ENCODE measurements at regions not wholly inside any gene's neighbourhood (a gene's known extent, or its start where the extent isn't known, plus 50 kb on each side); places are given as distances from the start of the nearest gene placed in this dataset.
A peak's percentile ranks its signal among the peaks of the same experiment; 100 is the strongest.

DNA sequence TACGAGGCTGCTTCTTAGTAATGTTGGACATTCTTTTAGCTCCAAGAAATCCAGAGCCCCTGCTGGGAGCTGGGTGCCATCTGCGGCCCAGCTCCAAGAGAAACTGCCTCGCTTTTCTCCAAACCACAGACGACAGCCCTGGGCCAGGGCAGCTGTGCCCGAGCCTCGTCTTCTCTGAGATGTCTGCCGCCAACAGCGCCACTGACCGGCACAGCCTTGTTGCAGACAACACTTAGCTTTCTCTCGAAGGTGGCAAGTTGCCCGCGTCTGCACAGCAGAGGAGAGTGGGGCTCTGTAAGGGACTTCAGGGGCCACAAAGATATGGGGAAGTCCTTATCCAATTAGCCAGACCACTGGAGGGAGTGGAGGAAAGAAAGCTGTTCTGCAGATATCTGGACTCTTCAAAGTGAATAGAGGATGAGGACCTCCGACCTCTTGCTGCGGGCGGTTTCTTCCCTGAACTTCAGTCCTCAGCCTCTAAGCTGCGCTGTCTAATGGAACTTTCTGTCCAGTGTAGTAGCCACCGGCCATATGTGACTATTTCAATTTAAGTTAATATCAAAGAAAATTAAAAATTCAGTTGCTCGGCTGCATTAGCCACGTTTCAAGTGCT lies 63.9 kb upstream of the DISP3 start:
- DNase-seq, result no peak

- DNase-seq, result peak in 1 of 2 experiments; percentile 19
These were observed 61.8 kb upstream of the DISP3 start for GRCh38 chr1:11417162-11417561.

GRCh38 chr1:11418056-11418455 lies 60.9 kb upstream of the DISP3 start:
- DNase-seq, result no peak

- DNase-seq, result no peak
These were observed 57.5 kb upstream of the DISP3 start for GRCh38 chr1:11421443-11421842.

DNA sequence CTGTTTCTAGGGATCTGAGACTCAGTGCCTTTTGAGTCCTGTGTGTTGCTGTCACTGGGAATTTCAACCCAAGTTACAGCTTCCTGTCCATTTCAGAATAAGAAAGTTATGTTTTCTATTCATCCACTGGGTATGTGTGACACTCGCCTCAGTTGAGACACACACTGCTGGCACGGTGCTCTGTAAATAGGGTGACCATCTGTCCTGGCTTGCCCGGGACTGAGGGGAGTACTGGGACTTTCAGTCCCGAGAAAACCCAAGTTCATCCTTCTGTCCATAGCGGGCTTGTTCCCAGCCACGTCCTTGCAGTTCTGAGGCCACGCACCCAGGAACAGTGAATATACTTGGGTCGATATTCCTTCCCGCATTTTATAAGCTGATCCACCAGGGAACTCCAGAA lies 56.3 kb upstream of the DISP3 start:
- no peak for DNase-seq

DNA sequence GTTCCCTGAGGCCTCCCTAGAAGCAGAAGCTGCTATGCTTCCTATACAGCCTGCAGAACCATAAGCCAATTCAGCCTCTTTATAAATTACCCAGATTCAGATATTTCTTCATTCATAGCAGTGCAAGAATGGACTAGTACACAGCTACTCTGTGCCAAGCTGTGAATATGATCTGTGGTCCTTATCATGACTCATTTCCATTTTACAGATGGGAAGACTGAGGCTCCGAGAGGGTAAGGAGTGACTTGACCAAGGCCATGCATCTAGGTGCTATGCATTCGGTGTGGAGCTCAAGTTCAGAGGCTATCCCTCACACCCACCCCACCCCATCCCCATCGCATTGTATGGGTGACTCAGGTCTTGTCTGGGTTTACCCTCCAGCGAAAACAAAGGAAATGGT lies 52.3 kb upstream of the DISP3 start:
- no peak for DNase-seq

- DNase-seq, result no peak
These were observed 50.2 kb upstream of the DISP3 start for GRCh38 chr1:11428789-11429188.

Data from NCI-H526 (cell line).